ENCODE measurements at regions not wholly inside any gene's neighbourhood (a gene's known extent, or its start where the extent isn't known, plus 50 kb on each side); places are given as distances from the start of the nearest gene placed in this dataset.
"Not testable (repeated sequence)": the region's sequence is repeated elsewhere in the genome, so short reads cannot be mapped to it uniquely, and the experiment has no call there.

DNA sequence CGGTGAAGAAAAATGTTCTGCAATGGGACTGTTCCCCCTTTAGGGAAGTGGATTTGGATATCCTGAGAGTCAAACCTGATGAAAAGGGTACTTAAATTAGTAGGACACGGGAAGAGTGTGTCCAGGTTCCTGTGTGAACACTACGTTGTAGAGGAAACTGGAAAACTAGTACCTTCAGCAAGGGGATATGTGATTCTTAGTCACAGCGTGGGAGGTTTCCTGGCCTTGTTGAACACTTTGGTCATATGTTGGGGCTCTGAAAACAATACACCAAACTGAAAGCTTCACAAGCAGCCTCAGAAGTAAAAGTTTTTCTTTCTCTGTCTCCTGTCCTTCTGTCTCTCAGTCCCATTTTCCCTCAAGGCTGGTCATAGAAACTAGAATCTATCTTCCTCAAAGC lies 306.9 kb upstream of the GLI3 start:
- Histone ChIP-seq H3K4me2 (ENCODE audit: insufficient read depth, low read length) (no peak overlapping the region), H3K79me2 (ENCODE audit: insufficient read depth, low read length) (no peaks in the 10 kb centered on the region), H3K27ac (ENCODE audit: low read length) (no peak overlapping the region), H3K36me3 (ENCODE audit: insufficient read depth, low read length) (no peaks in the 10 kb centered on the region), H3K4me3 (ENCODE audit: low read depth in 1 of 2, low read length in 2 of 2) (no peak overlapping the region), H3K27me3 (ENCODE audit: insufficient read depth, low read length, poor library complexity) (no peaks in the 10 kb centered on the region), H3K9ac (ENCODE audit: low read depth, low read length) (no peak overlapping the region), H4K20me1 (ENCODE audit: insufficient read depth, low read length) (no peaks in the 10 kb centered on the region), H2AFZ (ENCODE audit: low read depth, low read length) (no peak overlapping the region), H3K9me3 (ENCODE audit: insufficient read depth, low read length, severe bottlenecking) (peaks cover 26% of the 10 kb centered on the region), H3K4me1 (ENCODE audit: insufficient read depth, low read length) (no peaks in the 10 kb centered on the region)
- TF ChIP-seq, protein P1, sequence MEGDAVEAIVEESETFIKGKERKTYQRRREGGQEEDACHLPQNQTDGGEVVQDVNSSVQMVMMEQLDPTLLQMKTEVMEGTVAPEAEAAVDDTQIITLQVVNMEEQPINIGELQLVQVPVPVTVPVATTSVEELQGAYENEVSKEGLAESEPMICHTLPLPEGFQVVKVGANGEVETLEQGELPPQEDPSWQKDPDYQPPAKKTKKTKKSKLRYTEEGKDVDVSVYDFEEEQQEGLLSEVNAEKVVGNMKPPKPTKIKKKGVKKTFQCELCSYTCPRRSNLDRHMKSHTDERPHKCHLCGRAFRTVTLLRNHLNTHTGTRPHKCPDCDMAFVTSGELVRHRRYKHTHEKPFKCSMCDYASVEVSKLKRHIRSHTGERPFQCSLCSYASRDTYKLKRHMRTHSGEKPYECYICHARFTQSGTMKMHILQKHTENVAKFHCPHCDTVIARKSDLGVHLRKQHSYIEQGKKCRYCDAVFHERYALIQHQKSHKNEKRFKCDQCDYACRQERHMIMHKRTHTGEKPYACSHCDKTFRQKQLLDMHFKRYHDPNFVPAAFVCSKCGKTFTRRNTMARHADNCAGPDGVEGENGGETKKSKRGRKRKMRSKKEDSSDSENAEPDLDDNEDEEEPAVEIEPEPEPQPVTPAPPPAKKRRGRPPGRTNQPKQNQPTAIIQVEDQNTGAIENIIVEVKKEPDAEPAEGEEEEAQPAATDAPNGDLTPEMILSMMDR (IDR thresholded peaks at IDR 0.05; ENCODE audit: borderline replicate concordance, extremely low read depth, low read length, poor library complexity, severe bottlenecking) = no peak
- no peak for TF ChIP-seq EZH2 (IDR thresholded peaks at IDR 0.05; ENCODE audit: borderline replicate concordance, low read depth, low read length, severe bottlenecking)
- DNase-seq = no peak
- ATAC-seq (ENCODE audit: insufficient read depth, low read depth) = no peak

DNA sequence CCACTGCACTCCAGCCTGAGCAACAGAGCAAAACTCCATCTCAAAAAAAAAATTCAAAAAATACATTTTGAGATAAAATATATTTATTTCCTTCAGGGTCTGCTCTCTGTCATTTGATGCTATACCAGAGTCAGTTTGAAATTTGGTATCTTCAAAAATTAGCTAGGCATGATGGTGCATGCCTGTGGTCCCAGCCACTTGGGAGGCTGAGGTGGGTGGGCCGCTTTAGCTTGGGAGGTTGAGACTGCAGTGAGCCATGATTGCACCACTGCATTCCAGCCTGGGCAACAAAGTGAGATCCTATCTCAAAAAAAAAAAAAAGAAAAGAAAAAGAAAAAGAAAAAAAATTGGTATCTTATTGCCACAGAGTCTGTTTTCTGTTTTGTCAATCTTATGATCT lies 305.4 kb upstream of the GLI3 start:
- not testable (repeated sequence) for H3K27ac ChIP-seq (ENCODE audit: low read length); H3K27me3 ChIP-seq (ENCODE audit: insufficient read depth, low read length, poor library complexity); H3K79me2 ChIP-seq (ENCODE audit: insufficient read depth, low read length); H2AFZ ChIP-seq (ENCODE audit: low read depth, low read length); H3K4me2 ChIP-seq (ENCODE audit: insufficient read depth, low read length); ATAC-seq (ENCODE audit: insufficient read depth, low read depth); H4K20me1 ChIP-seq (ENCODE audit: insufficient read depth, low read length); H3K4me3 ChIP-seq (ENCODE audit: low read depth in 1 of 2, low read length in 2 of 2); H3K36me3 ChIP-seq (ENCODE audit: insufficient read depth, low read length); H3K9ac ChIP-seq (ENCODE audit: low read depth, low read length); DNase-seq; H3K4me1 ChIP-seq (ENCODE audit: insufficient read depth, low read length)
- H3K9me3 ChIP-seq (ENCODE audit: insufficient read depth, low read length, severe bottlenecking) = peaks cover 26% of the 10 kb centered on the region

DNA sequence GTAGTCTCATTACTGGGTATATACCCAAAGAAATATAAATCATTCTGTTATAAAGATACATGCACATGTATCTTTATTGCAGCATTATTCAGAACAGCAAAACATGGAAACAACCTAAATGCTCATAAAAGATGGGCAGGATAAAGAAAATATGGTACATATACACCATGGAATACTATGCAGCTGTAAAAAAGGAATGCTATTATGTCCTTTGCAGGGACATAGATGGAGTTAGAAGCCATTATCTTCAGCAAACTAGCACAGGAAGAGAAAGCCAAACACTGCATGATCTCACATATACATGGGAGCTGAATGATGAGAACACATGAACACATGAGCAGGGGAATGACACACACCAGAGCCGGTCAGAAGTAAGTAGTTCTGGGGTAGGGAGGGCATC lies 297.4 kb upstream of the GLI3 start:
- Histone ChIP-seq H3K27me3 (ENCODE audit: insufficient read depth, low read length, poor library complexity) (no peaks in the 10 kb centered on the region), H3K79me2 (ENCODE audit: insufficient read depth, low read length) (no peaks in the 10 kb centered on the region), H4K20me1 (ENCODE audit: insufficient read depth, low read length) (no peaks in the 10 kb centered on the region), H3K36me3 (ENCODE audit: insufficient read depth, low read length) (no peaks in the 10 kb centered on the region), H3K4me1 (ENCODE audit: insufficient read depth, low read length) (no peaks in the 10 kb centered on the region), H3K4me2 (ENCODE audit: insufficient read depth, low read length) (no peak overlapping the region), H2AFZ (ENCODE audit: low read depth, low read length) (no peak overlapping the region), H3K27ac (ENCODE audit: low read length) (no peak overlapping the region), H3K9ac (ENCODE audit: low read depth, low read length) (no peak overlapping the region), H3K9me3 (ENCODE audit: insufficient read depth, low read length, severe bottlenecking) (no peaks in the 10 kb centered on the region), H3K4me3 (ENCODE audit: low read depth in 1 of 2, low read length in 2 of 2) (no peak overlapping the region)
- TF ChIP-seq EZH2 (IDR thresholded peaks at IDR 0.05; ENCODE audit: borderline replicate concordance, low read depth, low read length, severe bottlenecking) = no peak
- TF ChIP-seq, protein P1 (IDR thresholded peaks at IDR 0.05; ENCODE audit: borderline replicate concordance, extremely low read depth, low read length, poor library complexity, severe bottlenecking) = no peak
- DNase-seq (no peak), ATAC-seq (ENCODE audit: insufficient read depth, low read depth) (no peak)

DNA sequence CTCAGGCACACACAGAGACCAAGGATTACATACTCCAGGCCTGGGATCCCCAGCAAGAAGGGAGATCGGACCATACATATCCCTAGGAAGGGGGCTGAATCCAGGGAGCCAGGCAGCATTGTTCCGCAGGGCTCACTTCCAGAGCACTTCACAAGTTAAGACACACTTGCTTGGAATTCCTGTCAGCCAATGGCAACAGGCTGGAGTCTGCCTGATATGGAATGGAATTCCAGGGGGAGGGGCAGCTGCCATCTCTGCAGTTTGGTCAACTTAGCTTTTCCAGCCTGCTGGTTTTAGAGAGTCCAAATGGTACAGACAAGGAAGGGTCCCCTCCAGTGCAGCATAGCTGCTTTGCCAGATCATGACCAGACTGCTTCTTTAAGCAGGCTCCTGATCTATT lies 290.0 kb upstream of the GLI3 start:
- no peak for TF ChIP-seq EZH2 (IDR thresholded peaks at IDR 0.05; ENCODE audit: borderline replicate concordance, low read depth, low read length, severe bottlenecking)
- TF ChIP-seq, protein P1 (IDR thresholded peaks at IDR 0.05; ENCODE audit: borderline replicate concordance, extremely low read depth, low read length, poor library complexity, severe bottlenecking) = no peak
- no peak for DNase-seq
- Histone ChIP-seq H3K79me2 (ENCODE audit: insufficient read depth, low read length) (no peaks in the 10 kb centered on the region), H3K4me1 (ENCODE audit: insufficient read depth, low read length) (no peaks in the 10 kb centered on the region), H3K9ac (ENCODE audit: low read depth, low read length) (no peak overlapping the region), H3K27ac (ENCODE audit: low read length) (no peak overlapping the region), H4K20me1 (ENCODE audit: insufficient read depth, low read length) (no peaks in the 10 kb centered on the region), H3K36me3 (ENCODE audit: insufficient read depth, low read length) (no peaks in the 10 kb centered on the region), H3K4me2 (ENCODE audit: insufficient read depth, low read length) (no peak overlapping the region), H3K27me3 (ENCODE audit: insufficient read depth, low read length, poor library complexity) (peaks cover 3% of the 10 kb centered on the region), H3K4me3 (ENCODE audit: low read depth in 1 of 2, low read length in 2 of 2) (no peak overlapping the region), H3K9me3 (ENCODE audit: insufficient read depth, low read length, severe bottlenecking) (no peaks in the 10 kb centered on the region), H2AFZ (ENCODE audit: low read depth, low read length) (no peak overlapping the region)
- ATAC-seq (ENCODE audit: insufficient read depth, low read depth) = no peak

Measured in DND-41 (cell line).